H1 (cell line): ENCODE measurements at regions not wholly inside any gene's neighbourhood (a gene's known extent, or its start where the extent isn't known, plus 50 kb on each side); places are given as distances from the start of the nearest gene placed in this dataset.

Experiments
- CEBPB ChIP-seq: IDR thresholded peaks from 2 replicates; pipeline ENCODE4 v1.6.1; 2012; ENCODE audit warnings: low read depth, low read length
- CTCF ChIP-seq, 3 experiments: IDR thresholded peaks; 1 replicate in 2 of 3; 2 replicates in 1 of 3; pipeline versions ENCODE4 v1.5.1 to v1.6.1; 2011; ENCODE audit warnings: low read length in 3 of 3, mild to moderate bottlenecking in 3 of 3, inconsistent platforms in 2 of 3, low read depth in 1 of 3, moderate library complexity in 1 of 3; ENCODE audit not compliant: insufficient read depth in 1 of 3; ENCODE audit errors: control extremely low read depth in 1 of 3
- FOSL1 ChIP-seq: IDR thresholded peaks from 2 replicates; pipeline ENCODE4 v1.6.1; 2011; ENCODE audit warnings: mild to moderate bottlenecking, low read depth, low read length, moderate library complexity; ENCODE audit not compliant: insufficient read depth
- SUZ12 ChIP-seq: fragments of 200-600 bp; sonication (generic); IDR thresholded peaks from 2 replicates; pipeline ENCODE4 v1.6.1; 2012; ENCODE audit warnings: mild to moderate bottlenecking, inconsistent platforms, low read length, moderate library complexity, mixed read lengths

- TF ChIP-seq CEBPB (no peak), FOSL1 (no peak), CTCF (IDR thresholded peaks at IDR 0.05; ENCODE audit: control extremely low read depth in 1 of 3, insufficient read depth in 1 of 3, low read depth in 1 of 3, low read length in 3 of 3) (no peak), SUZ12 (no peak)
Measured at GRCh38 chr4:119937746-119938145, 128.9 kb downstream of the MAD2L1 start (continued).
